ENCODE measurements at regions not wholly inside any gene's neighbourhood (a gene's known extent, or its start where the extent isn't known, plus 50 kb on each side); places are given as distances from the start of the nearest gene placed in this dataset.

DNA sequence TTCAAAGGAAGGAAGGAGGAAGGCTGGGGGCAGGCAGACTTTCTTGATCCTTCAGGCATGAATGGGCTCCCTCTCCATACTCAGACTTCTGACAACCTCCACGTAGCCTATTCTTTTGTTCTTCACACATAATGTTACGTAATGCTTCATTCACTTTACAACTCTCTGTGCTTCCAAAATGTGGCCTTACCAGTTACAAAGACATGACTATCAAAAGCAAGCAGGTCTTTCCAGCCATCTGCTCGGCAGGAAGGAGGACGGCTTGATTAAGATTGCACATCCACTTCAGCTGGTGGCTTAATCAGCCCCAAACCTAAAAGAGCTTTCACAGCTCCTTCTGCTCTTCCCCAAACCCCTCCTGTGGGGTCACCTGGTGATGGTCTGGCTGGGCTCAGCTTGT is 263.2 kb downstream of the XXYLT1 start:
- intact Hi-C loops (cut with micrococcal nuclease) = loop anchor here (10.0 kb wide), 1 partner anchor 247 kb away; no protein-coding TSS in a partner anchor
- Mint-ChIP-seq H3K36me3 (ENCODE audit: low read depth) (no peaks in the 10 kb centered on the region), H3K27me3 (ENCODE audit: insufficient read depth) (no peaks in the 10 kb centered on the region), H3K9me3 (no peaks in the 10 kb centered on the region), H3K4me1 (ENCODE audit: low read depth) (no peaks in the 10 kb centered on the region), H3K27ac (no peak overlapping the region), H3K4me3 (no peak overlapping the region)
- DNase-seq (ENCODE audit: low spot score) = no peak

DNA sequence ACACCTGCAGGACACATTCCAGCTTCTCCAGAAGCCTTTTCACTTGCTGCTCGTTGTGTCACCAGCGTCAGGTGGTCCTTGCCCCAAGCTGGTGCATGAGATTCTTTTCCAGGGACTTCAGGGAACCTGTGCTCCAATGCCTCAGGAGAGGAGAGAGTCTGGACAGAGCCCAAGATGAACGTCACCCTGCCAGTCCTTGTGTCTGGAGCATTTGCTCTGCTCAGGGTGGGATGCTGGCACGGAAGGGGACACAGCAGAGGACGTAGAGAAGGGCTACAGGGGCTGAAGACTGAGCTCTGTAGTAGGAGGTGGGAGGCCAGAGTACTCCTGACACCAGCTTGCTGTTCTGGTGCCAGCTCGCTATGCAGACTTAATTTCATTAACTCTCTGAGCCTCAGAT is 262.1 kb downstream of the XXYLT1 start:
- H3K27me3 Mint-ChIP-seq (ENCODE audit: insufficient read depth) = no peaks in the 10 kb centered on the region
- H3K4me3 Mint-ChIP-seq = no peak overlapping the region
- intact Hi-C loops (cut with micrococcal nuclease) = loop anchor here (10.0 kb wide), 1 partner anchor 246 kb away; no protein-coding TSS in a partner anchor
- no peaks in the 10 kb centered on the region for H3K36me3 Mint-ChIP-seq (ENCODE audit: low read depth)
- no peak overlapping the region for H3K27ac Mint-ChIP-seq
- no peak for DNase-seq (ENCODE audit: low spot score)
- H3K9me3 Mint-ChIP-seq = no peaks in the 10 kb centered on the region
- H3K4me1 Mint-ChIP-seq (ENCODE audit: low read depth) = no peaks in the 10 kb centered on the region

- DNase-seq (ENCODE audit: low spot score) = no peak
- Mint-ChIP-seq H3K4me3 (no peak overlapping the region), H3K9me3 (no peaks in the 10 kb centered on the region), H3K27ac (no peak overlapping the region), H3K27me3 (ENCODE audit: insufficient read depth) (no peaks in the 10 kb centered on the region), H3K36me3 (ENCODE audit: low read depth) (no peaks in the 10 kb centered on the region), H3K4me1 (ENCODE audit: low read depth) (no peaks in the 10 kb centered on the region)
- intact Hi-C loops (cut with micrococcal nuclease) = loop anchor here (10.0 kb wide), 1 partner anchor 245 kb away; no protein-coding TSS in a partner anchor
Measured at GRCh38 chr3:195009616-195010015, 261.3 kb downstream of the XXYLT1 start.

GRCh38 chr3:195010551-195011100 is 260.3 kb downstream of the XXYLT1 start:
- Mint-ChIP-seq H3K27me3 (ENCODE audit: insufficient read depth) (no peaks in the 10 kb centered on the region), H3K4me1 (ENCODE audit: low read depth) (peaks cover 4% of the 10 kb centered on the region), H3K36me3 (ENCODE audit: low read depth) (no peaks in the 10 kb centered on the region), H3K4me3 (no peak overlapping the region), H3K27ac (no peak overlapping the region), H3K9me3 (no peaks in the 10 kb centered on the region)
- no peak for DNase-seq (ENCODE audit: low spot score)
- intact Hi-C loops (cut with micrococcal nuclease) = no loop called here

DNA sequence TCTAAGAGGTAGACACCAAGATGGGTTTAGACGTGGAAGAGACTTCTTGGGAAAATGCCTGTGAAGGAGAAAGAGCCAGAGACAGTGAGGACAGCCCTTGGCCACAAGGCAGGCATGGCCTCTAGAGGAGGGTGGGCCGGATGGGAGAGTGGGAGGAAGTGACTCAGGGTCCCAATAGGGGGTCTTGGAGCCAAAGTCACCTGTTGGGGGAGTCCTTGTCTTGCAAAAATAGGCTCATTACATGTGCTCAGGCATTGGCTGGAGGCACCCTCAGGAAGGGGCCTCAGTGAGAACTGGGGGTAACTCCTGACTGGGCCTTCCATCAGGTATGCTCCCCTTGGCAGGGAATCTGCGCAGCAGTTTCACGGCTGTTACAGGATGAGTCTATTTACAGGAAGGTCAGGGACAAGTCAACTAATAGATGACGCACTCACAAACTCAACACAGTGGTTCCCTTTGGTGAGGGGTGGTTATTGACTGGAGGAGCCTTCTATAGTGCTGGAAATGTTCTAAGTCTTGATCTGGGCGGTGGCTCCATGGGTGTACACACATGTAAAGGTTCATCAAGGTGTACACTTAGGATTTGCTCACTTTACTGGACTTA is 259.6 kb downstream of the XXYLT1 start:
- Mint-ChIP-seq H3K9me3 (no peaks in the 10 kb centered on the region), H3K27ac (no peak overlapping the region), H3K27me3 (ENCODE audit: insufficient read depth) (peaks cover 1% of the 10 kb centered on the region), H3K36me3 (ENCODE audit: low read depth) (no peaks in the 10 kb centered on the region), H3K4me1 (ENCODE audit: low read depth) (peaks cover 4% of the 10 kb centered on the region), H3K4me3 (no peak overlapping the region)
- DNase-seq (ENCODE audit: low spot score) = no peak
- intact Hi-C loops (cut with micrococcal nuclease) = no loop called here

- H3K27ac Mint-ChIP-seq = no peak overlapping the region
- H3K4me3 Mint-ChIP-seq = no peak overlapping the region
- DNase-seq (ENCODE audit: low spot score) = no peak
- no peaks in the 10 kb centered on the region for H3K36me3 Mint-ChIP-seq (ENCODE audit: low read depth)
- H3K4me1 Mint-ChIP-seq (ENCODE audit: low read depth) = peaks cover 4% of the 10 kb centered on the region
- H3K9me3 Mint-ChIP-seq = no peaks in the 10 kb centered on the region
- intact Hi-C loops (cut with micrococcal nuclease) = no loop called here
- peaks cover 2% of the 10 kb centered on the region for H3K27me3 Mint-ChIP-seq (ENCODE audit: insufficient read depth)
Measured at GRCh38 chr3:195012100-195012499, 258.9 kb downstream of the XXYLT1 start.

DNA sequence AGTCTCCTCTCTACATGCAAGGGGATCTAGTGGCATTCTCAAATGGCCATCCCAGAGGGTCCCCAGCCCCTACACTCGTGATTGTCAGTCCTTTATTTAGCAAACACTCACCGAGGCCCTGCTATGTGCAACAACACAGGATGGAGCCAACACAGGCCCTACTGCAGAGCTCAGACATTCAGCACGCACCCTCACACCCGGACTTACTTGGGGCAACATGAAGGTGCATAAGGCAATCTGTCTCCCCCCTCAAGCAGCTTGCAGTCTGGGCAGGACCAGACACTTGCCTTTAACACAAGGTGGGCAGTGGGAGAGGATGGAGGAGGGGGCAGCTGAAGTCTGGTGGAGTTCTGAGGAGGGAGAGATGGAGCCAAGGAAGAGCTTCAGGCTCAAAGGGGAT is 258.4 kb downstream of the XXYLT1 start:
- H3K4me1 Mint-ChIP-seq (ENCODE audit: low read depth) = peaks cover 4% of the 10 kb centered on the region
- no peak for DNase-seq (ENCODE audit: low spot score)
- H3K9me3 Mint-ChIP-seq = no peaks in the 10 kb centered on the region
- intact Hi-C loops (cut with micrococcal nuclease) = no loop called here
- H3K27me3 Mint-ChIP-seq (ENCODE audit: insufficient read depth) = peaks cover 4% of the 10 kb centered on the region
- H3K27ac Mint-ChIP-seq = no peak overlapping the region
- H3K4me3 Mint-ChIP-seq = no peak overlapping the region
- no peaks in the 10 kb centered on the region for H3K36me3 Mint-ChIP-seq (ENCODE audit: low read depth)

DNA sequence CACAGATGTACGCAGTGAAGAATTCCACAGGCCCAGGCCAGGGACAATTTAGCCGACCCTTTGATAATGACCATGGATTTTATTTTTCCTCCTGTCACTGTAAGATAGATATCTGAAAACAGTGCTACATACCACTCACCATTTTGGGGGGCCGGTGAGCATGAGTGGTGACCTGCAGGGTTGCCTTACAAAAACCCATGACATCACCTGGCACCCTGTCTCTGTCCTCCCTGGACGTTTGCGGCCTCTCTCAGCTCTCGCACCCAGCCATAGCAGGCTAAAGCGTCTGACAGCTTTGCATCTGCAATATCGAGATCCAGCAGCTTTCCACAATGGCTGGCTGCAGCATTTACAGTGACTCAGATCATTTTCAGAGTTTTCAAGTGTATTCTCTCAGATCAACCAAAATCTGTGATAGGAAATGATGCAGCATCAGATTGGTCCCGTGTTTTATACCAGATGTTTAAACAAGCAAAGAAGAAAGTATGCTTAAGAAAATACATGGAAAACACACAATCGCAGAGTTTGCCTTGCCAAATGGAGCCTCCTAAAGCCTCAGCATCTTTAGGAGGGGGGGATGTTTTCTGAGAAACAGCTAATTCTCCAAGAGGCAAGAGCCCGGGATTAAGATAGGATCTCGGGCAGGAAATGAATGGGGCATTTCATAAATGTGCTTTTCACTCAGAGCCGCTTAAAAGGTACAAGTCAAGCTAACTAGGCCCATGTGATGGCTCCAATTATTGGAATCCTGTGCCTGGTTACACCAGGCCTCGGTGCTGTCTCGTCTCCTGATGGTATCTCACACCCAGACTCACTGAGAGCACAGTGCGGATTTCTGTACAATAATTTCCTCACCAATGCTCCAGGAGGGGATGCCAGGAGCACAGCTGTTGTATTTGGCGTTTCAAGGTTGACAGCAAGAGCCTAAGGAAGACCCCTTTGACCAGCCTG is 257.3 kb downstream of the XXYLT1 start:
- Mint-ChIP-seq H3K27me3 (ENCODE audit: insufficient read depth) (peaks cover 7% of the 10 kb centered on the region), H3K4me3 (no peak overlapping the region), H3K4me1 (ENCODE audit: low read depth) (peaks cover 4% of the 10 kb centered on the region), H3K27ac (no peak overlapping the region), H3K36me3 (ENCODE audit: low read depth) (no peaks in the 10 kb centered on the region), H3K9me3 (no peaks in the 10 kb centered on the region)
- DNase-seq (ENCODE audit: low spot score) = no peak
- intact Hi-C loops (cut with micrococcal nuclease) = no loop called here

GRCh38 chr3:195015021-195015420 is 255.9 kb downstream of the XXYLT1 start:
- H3K27me3 Mint-ChIP-seq (ENCODE audit: insufficient read depth) = peaks cover 9% of the 10 kb centered on the region
- no peak for DNase-seq (ENCODE audit: low spot score)
- H3K27ac Mint-ChIP-seq = no peak overlapping the region
- no peaks in the 10 kb centered on the region for H3K36me3 Mint-ChIP-seq (ENCODE audit: low read depth)
- no peaks in the 10 kb centered on the region for H3K9me3 Mint-ChIP-seq
- H3K4me1 Mint-ChIP-seq (ENCODE audit: low read depth) = peaks cover 4% of the 10 kb centered on the region
- H3K4me3 Mint-ChIP-seq = no peak overlapping the region
- intact Hi-C loops (cut with micrococcal nuclease) = no loop called here

DNA sequence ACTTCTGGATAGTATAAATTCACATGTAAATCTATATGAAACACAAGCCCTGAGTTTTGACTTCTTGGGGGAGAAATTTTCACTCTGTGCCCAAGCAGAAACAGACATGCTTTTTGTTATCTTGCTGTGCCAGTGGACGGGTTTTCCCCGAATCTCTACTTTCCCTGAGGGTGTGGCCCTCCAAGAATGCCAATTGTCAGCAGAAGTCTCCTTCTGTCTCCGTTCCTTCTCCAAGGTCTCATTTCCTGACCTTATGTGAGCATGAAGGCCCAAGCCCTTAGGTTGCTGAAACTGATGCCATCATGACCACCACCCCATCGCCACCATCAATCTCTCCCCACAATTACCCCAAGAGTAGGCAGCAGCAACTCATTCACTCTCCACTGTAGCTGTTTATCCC is 253.8 kb downstream of the XXYLT1 start:
- Mint-ChIP-seq H3K27me3 (ENCODE audit: insufficient read depth) (peaks cover 9% of the 10 kb centered on the region), H3K27ac (no peak overlapping the region), H3K4me1 (ENCODE audit: low read depth) (peaks cover 4% of the 10 kb centered on the region), H3K9me3 (no peaks in the 10 kb centered on the region), H3K36me3 (ENCODE audit: low read depth) (no peaks in the 10 kb centered on the region), H3K4me3 (no peak overlapping the region)
- intact Hi-C loops (cut with micrococcal nuclease) = no loop called here
- no peak for DNase-seq (ENCODE audit: low spot score)
